ENCODE measurements at regions not wholly inside any gene's neighbourhood (a gene's known extent, or its start where the extent isn't known, plus 50 kb on each side); places are given as distances from the start of the nearest gene placed in this dataset.

DNA sequence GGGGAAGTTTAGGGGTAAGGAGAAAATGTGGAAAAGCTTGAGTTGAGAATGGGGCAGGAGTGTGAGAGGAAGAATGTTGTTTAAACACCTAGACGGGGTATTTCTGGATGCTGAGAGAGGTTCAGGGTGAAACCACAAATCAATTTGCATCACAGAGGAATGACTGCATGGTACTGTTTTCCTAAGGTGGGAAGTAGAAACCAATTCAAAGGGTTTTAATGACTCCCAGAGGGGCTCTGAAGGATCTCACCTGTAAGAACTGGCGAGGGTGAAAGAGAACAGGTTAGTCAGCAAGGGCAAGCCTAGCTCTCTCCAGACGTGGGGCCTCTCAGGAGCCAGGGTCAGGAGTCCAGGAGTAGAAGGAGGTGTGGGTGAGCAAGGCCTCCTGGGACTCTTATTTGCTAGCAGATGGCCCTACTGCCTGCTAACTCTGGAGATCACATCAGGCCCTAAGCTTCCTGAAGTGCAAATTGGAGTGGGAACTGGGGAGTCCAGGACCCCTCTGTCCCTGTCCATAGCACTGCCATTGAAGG is 133.0 kb upstream of the CELF4 start:
- TF ChIP-seq, protein P1, sequence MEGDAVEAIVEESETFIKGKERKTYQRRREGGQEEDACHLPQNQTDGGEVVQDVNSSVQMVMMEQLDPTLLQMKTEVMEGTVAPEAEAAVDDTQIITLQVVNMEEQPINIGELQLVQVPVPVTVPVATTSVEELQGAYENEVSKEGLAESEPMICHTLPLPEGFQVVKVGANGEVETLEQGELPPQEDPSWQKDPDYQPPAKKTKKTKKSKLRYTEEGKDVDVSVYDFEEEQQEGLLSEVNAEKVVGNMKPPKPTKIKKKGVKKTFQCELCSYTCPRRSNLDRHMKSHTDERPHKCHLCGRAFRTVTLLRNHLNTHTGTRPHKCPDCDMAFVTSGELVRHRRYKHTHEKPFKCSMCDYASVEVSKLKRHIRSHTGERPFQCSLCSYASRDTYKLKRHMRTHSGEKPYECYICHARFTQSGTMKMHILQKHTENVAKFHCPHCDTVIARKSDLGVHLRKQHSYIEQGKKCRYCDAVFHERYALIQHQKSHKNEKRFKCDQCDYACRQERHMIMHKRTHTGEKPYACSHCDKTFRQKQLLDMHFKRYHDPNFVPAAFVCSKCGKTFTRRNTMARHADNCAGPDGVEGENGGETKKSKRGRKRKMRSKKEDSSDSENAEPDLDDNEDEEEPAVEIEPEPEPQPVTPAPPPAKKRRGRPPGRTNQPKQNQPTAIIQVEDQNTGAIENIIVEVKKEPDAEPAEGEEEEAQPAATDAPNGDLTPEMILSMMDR (IDR thresholded peaks at IDR 0.05; ENCODE audit: low read length) = no peak
- TF ChIP-seq EZH2 (IDR thresholded peaks at IDR 0.05; ENCODE audit: borderline replicate concordance, low read length) = no peak
